ENCODE measurements at regions not wholly inside any gene's neighbourhood (a gene's known extent, or its start where the extent isn't known, plus 50 kb on each side); places are given as distances from the start of the nearest gene placed in this dataset.

- Mint-ChIP-seq H3K27me3 (ENCODE audit: insufficient read depth) (no peaks in the 10 kb centered on the region), H3K4me1 (peaks cover 9% of the 10 kb centered on the region), H3K27ac (no peak overlapping the region), H3K4me3 (no peak overlapping the region), H3K36me3 (ENCODE audit: low read depth) (no peaks in the 10 kb centered on the region), H3K9me3 (no peaks in the 10 kb centered on the region)
- no peak overlapping the region for H3K27ac ChIP-seq (ENCODE audit: low read depth, low read length)
- H3K4me3 ChIP-seq (ENCODE audit: low read length) = no peak overlapping the region
- no peaks in the 10 kb centered on the region for H3K4me1 ChIP-seq (ENCODE audit: control insufficient read depth, insufficient read depth, low read length)
- H3K9ac ChIP-seq (ENCODE audit: extremely low read depth, low read length, poor library complexity, severe bottlenecking) = no peak overlapping the region
- no peaks in the 10 kb centered on the region for H3K27me3 ChIP-seq (ENCODE audit: control insufficient read depth, insufficient read depth, low read length, poor library complexity, severe bottlenecking)
- no peak for TF ChIP-seq CTCF (conservative IDR thresholded peaks at IDR 0.05)
- no peak for DNase-seq
- no peaks in the 10 kb centered on the region for H3K36me3 ChIP-seq (ENCODE audit: control insufficient read depth, insufficient read depth, low read length)
- H3K9me3 ChIP-seq (ENCODE audit: control insufficient read depth, low read length) = no peaks in the 10 kb centered on the region
These were observed 898.1 kb upstream of the WWC1 start for GRCh38 chr5:167393358-167393757.

DNA sequence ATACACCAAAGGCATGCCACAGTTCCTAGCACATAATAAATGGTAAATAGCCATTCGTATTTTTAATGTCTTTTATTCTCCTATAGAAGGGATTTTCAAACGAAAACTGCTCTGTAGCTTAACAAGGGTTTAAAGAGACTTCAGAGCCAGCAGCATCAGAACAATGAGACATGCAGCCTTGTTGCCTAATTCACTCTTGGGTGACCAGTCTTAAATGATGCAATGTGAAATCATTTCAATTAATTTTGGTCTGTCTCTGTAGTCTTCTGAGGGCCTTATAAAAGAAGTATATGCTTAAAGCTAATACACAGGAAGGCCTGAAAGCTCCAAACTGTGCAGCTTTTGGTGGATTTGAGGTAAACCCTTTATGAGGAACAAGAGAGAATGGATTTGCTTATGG is 888.8 kb upstream of the WWC1 start:
- no peak overlapping the region for H3K4me3 Mint-ChIP-seq
- no peak overlapping the region for H3K4me3 ChIP-seq (ENCODE audit: low read length)
- H3K27me3 ChIP-seq (ENCODE audit: control insufficient read depth, insufficient read depth, low read length, poor library complexity, severe bottlenecking) = no peaks in the 10 kb centered on the region
- no peaks in the 10 kb centered on the region for H3K9me3 Mint-ChIP-seq
- H3K9me3 ChIP-seq (ENCODE audit: control insufficient read depth, low read length) = no peaks in the 10 kb centered on the region
- H3K4me1 ChIP-seq (ENCODE audit: control insufficient read depth, insufficient read depth, low read length) = no peaks in the 10 kb centered on the region
- H3K27ac Mint-ChIP-seq = no peak overlapping the region
- peaks cover 2% of the 10 kb centered on the region for H3K4me1 Mint-ChIP-seq
- 79 to 88% methylated on average over 2 of the region's 2 CpGs for WGBS, 2 experiments (ENCODE audit: insufficient coverage in 1 of 2, insufficient read length in 1 of 2)
- no peaks in the 10 kb centered on the region for H3K27me3 Mint-ChIP-seq (ENCODE audit: insufficient read depth)
- H3K9ac ChIP-seq (ENCODE audit: extremely low read depth, low read length, poor library complexity, severe bottlenecking) = no peak overlapping the region
- no peak overlapping the region for H3K27ac ChIP-seq (ENCODE audit: low read depth, low read length)
- no peaks in the 10 kb centered on the region for H3K36me3 ChIP-seq (ENCODE audit: control insufficient read depth, insufficient read depth, low read length)
- DNase-seq = no peak
- no peak for TF ChIP-seq CTCF (conservative IDR thresholded peaks at IDR 0.05)
- no peaks in the 10 kb centered on the region for H3K36me3 Mint-ChIP-seq (ENCODE audit: low read depth)

GRCh38 chr5:167406513-167406912 is 884.9 kb upstream of the WWC1 start:
- no peak overlapping the region for H3K9ac ChIP-seq (ENCODE audit: extremely low read depth, low read length, poor library complexity, severe bottlenecking)
- H3K4me1 Mint-ChIP-seq = peaks cover 2% of the 10 kb centered on the region
- H3K4me3 ChIP-seq (ENCODE audit: low read length) = no peak overlapping the region
- H3K4me3 Mint-ChIP-seq = no peak overlapping the region
- H3K27ac ChIP-seq (ENCODE audit: low read depth, low read length) = no peak overlapping the region
- H3K27me3 ChIP-seq (ENCODE audit: control insufficient read depth, insufficient read depth, low read length, poor library complexity, severe bottlenecking) = no peaks in the 10 kb centered on the region
- no peaks in the 10 kb centered on the region for H3K9me3 ChIP-seq (ENCODE audit: control insufficient read depth, low read length)
- TF ChIP-seq CTCF (conservative IDR thresholded peaks at IDR 0.05) = no peak
- H3K27me3 Mint-ChIP-seq (ENCODE audit: insufficient read depth) = no peaks in the 10 kb centered on the region
- no peaks in the 10 kb centered on the region for H3K36me3 ChIP-seq (ENCODE audit: control insufficient read depth, insufficient read depth, low read length)
- no peak overlapping the region for H3K27ac Mint-ChIP-seq
- no peaks in the 10 kb centered on the region for H3K9me3 Mint-ChIP-seq
- H3K36me3 Mint-ChIP-seq (ENCODE audit: low read depth) = no peaks in the 10 kb centered on the region
- no peaks in the 10 kb centered on the region for H3K4me1 ChIP-seq (ENCODE audit: control insufficient read depth, insufficient read depth, low read length)
- DNase-seq = no peak

All from endodermal cell (in vitro differentiated cells).